ENCODE measurements at regions not wholly inside any gene's neighbourhood (a gene's known extent, or its start where the extent isn't known, plus 50 kb on each side); places are given as distances from the start of the nearest gene placed in this dataset.

- no peaks in the 10 kb centered on the region for H3F3A ChIP-seq (ENCODE audit: insufficient read depth, low read length)
- no peaks in the 10 kb centered on the region for H3K79me2 ChIP-seq (ENCODE audit: low read length)
- no peak for DNase-seq
- no peaks in the 10 kb centered on the region for H3K9me3 ChIP-seq (replicated peaks; ENCODE audit: insufficient read depth, low read length)
- H3K9ac ChIP-seq (ENCODE audit: low read length) = no peak overlapping the region
- no peak overlapping the region for H3K4me3 ChIP-seq (ENCODE audit: low read length)
- no peak overlapping the region for H3K4me2 ChIP-seq (ENCODE audit: low read depth, low read length)
- no peak overlapping the region for H3K27ac ChIP-seq (ENCODE audit: low read length)
- H3K36me3 ChIP-seq (replicated peaks; ENCODE audit: insufficient read depth, low read length) = no peaks in the 10 kb centered on the region
- H3K9me2 ChIP-seq (replicated peaks; ENCODE audit: insufficient read depth, low read length) = no peaks in the 10 kb centered on the region
- TF ChIP-seq EZH2phosphoT487 (IDR thresholded peaks at IDR 0.05; ENCODE audit: low read length) (no peak), EZH2 (optimal IDR thresholded peaks at IDR 0.05; ENCODE audit: low read depth, low read length) (no peak)
- TF ChIP-seq, protein P1, sequence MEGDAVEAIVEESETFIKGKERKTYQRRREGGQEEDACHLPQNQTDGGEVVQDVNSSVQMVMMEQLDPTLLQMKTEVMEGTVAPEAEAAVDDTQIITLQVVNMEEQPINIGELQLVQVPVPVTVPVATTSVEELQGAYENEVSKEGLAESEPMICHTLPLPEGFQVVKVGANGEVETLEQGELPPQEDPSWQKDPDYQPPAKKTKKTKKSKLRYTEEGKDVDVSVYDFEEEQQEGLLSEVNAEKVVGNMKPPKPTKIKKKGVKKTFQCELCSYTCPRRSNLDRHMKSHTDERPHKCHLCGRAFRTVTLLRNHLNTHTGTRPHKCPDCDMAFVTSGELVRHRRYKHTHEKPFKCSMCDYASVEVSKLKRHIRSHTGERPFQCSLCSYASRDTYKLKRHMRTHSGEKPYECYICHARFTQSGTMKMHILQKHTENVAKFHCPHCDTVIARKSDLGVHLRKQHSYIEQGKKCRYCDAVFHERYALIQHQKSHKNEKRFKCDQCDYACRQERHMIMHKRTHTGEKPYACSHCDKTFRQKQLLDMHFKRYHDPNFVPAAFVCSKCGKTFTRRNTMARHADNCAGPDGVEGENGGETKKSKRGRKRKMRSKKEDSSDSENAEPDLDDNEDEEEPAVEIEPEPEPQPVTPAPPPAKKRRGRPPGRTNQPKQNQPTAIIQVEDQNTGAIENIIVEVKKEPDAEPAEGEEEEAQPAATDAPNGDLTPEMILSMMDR (IDR thresholded peaks at IDR 0.05; ENCODE audit: low read length) = no peak
- H4K20me1 ChIP-seq (ENCODE audit: insufficient read depth, low read length) = no peaks in the 10 kb centered on the region
- no peak overlapping the region for H2AFZ ChIP-seq (ENCODE audit: low read length)
- no peaks in the 10 kb centered on the region for H3K27me3 ChIP-seq (replicated peaks; ENCODE audit: insufficient read depth, low read length)
- H3K4me1 ChIP-seq (ENCODE audit: low read length) = no peaks in the 10 kb centered on the region
These were observed 432.4 kb upstream of the LUZP2 start for GRCh38 chr11:24064309-24064903.

GRCh38 chr11:24068197-24068596, 428.7 kb upstream of the LUZP2 start:
- no peaks in the 10 kb centered on the region for H3F3A ChIP-seq (ENCODE audit: insufficient read depth, low read length)
- H2AFZ ChIP-seq (ENCODE audit: low read length) = no peak overlapping the region
- TF ChIP-seq, protein P1 (IDR thresholded peaks at IDR 0.05; ENCODE audit: low read length) = no peak
- TF ChIP-seq EZH2phosphoT487 (IDR thresholded peaks at IDR 0.05; ENCODE audit: low read length) (no peak), EZH2 (optimal IDR thresholded peaks at IDR 0.05; ENCODE audit: low read depth, low read length) (no peak)
- no peaks in the 10 kb centered on the region for H3K9me2 ChIP-seq (replicated peaks; ENCODE audit: insufficient read depth, low read length)
- H3K4me3 ChIP-seq (ENCODE audit: low read length) = no peak overlapping the region
- no peaks in the 10 kb centered on the region for H3K36me3 ChIP-seq (replicated peaks; ENCODE audit: insufficient read depth, low read length)
- no peak overlapping the region for H3K9ac ChIP-seq (ENCODE audit: low read length)
- no peaks in the 10 kb centered on the region for H3K4me1 ChIP-seq (ENCODE audit: low read length)
- no peak for DNase-seq
- H3K4me2 ChIP-seq (ENCODE audit: low read depth, low read length) = no peak overlapping the region
- H4K20me1 ChIP-seq (ENCODE audit: insufficient read depth, low read length) = no peaks in the 10 kb centered on the region
- no peaks in the 10 kb centered on the region for H3K9me3 ChIP-seq (replicated peaks; ENCODE audit: insufficient read depth, low read length)
- no peak overlapping the region for H3K27ac ChIP-seq (ENCODE audit: low read length)
- H3K27me3 ChIP-seq (replicated peaks; ENCODE audit: insufficient read depth, low read length) = no peaks in the 10 kb centered on the region
- H3K79me2 ChIP-seq (ENCODE audit: low read length) = no peaks in the 10 kb centered on the region

- Histone ChIP-seq H3K27me3 (replicated peaks; ENCODE audit: insufficient read depth, low read length) (no peaks in the 10 kb centered on the region), H3K4me2 (ENCODE audit: low read depth, low read length) (no peak overlapping the region), H3K9ac (ENCODE audit: low read length) (no peak overlapping the region), H3K27ac (ENCODE audit: low read length) (no peak overlapping the region), H3K9me3 (replicated peaks; ENCODE audit: insufficient read depth, low read length) (no peaks in the 10 kb centered on the region), H3K9me2 (replicated peaks; ENCODE audit: insufficient read depth, low read length) (no peaks in the 10 kb centered on the region), H2AFZ (ENCODE audit: low read length) (no peak overlapping the region), H3K4me3 (ENCODE audit: low read length) (no peak overlapping the region), H3F3A (ENCODE audit: insufficient read depth, low read length) (no peaks in the 10 kb centered on the region), H3K36me3 (replicated peaks; ENCODE audit: insufficient read depth, low read length) (no peaks in the 10 kb centered on the region), H4K20me1 (ENCODE audit: insufficient read depth, low read length) (no peaks in the 10 kb centered on the region), H3K79me2 (ENCODE audit: low read length) (no peaks in the 10 kb centered on the region), H3K4me1 (ENCODE audit: low read length) (no peaks in the 10 kb centered on the region)
- no peak for DNase-seq
- no peak for TF ChIP-seq EZH2 (optimal IDR thresholded peaks at IDR 0.05; ENCODE audit: low read depth, low read length)
- TF ChIP-seq, protein P1 (IDR thresholded peaks at IDR 0.05; ENCODE audit: low read length) = no peak
- no peak for TF ChIP-seq EZH2phosphoT487 (IDR thresholded peaks at IDR 0.05; ENCODE audit: low read length)
These were observed 426.4 kb upstream of the LUZP2 start for GRCh38 chr11:24070435-24070834.

Measured in MM.1S (cell line).